ENCODE measurements at regions not wholly inside any gene's neighbourhood (a gene's known extent, or its start where the extent isn't known, plus 50 kb on each side); places are given as distances from the start of the nearest gene placed in this dataset.
"Not testable (repeated sequence)": the region's sequence is repeated elsewhere in the genome, so short reads cannot be mapped to it uniquely, and the experiment has no call there.

DNA sequence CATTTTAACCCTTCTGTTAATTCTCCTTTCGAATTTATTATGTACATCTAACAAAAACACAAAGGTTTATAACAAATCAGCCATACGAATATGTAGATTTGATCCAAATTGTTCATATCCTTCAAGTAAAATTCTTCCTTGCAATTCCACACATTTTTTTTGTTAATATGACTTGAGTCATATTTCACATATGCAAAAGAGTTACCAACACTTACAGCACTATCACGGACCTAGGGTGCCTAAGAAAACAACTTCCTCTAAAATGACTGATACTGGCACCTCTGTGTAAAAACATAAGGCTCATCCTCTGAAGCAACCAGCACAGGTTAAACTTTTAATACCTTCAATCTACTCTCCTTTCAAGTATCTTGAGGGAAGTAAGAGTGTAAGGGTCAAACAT is 451.8 kb downstream of the SEMA3D start:
- Histone ChIP-seq H3K4me2 (no peak overlapping the region), H3K27me3 (no peaks in the 10 kb centered on the region), H2AFZ (no peak overlapping the region), H3K79me2 (no peaks in the 10 kb centered on the region), H3K36me3 (replicated peaks; ENCODE audit: insufficient read depth, low read depth) (no peaks in the 10 kb centered on the region), H4K20me1 (ENCODE audit: insufficient read depth, poor library complexity, severe bottlenecking) (no peaks in the 10 kb centered on the region), H3K27ac (no peak overlapping the region), H3K9me2 (replicated peaks; ENCODE audit: insufficient read depth) (no peaks in the 10 kb centered on the region), H3K9me3 (ENCODE audit: low read depth) (no peaks in the 10 kb centered on the region), H3K4me3 (no peak overlapping the region), H3K4me1 (ENCODE audit: insufficient read depth) (no peaks in the 10 kb centered on the region)
- TF ChIP-seq EZH2phosphoT487 (IDR thresholded peaks at IDR 0.05; ENCODE audit: low read depth, severe bottlenecking, unreplicated experiment): no peak
- TF ChIP-seq, protein P1, sequence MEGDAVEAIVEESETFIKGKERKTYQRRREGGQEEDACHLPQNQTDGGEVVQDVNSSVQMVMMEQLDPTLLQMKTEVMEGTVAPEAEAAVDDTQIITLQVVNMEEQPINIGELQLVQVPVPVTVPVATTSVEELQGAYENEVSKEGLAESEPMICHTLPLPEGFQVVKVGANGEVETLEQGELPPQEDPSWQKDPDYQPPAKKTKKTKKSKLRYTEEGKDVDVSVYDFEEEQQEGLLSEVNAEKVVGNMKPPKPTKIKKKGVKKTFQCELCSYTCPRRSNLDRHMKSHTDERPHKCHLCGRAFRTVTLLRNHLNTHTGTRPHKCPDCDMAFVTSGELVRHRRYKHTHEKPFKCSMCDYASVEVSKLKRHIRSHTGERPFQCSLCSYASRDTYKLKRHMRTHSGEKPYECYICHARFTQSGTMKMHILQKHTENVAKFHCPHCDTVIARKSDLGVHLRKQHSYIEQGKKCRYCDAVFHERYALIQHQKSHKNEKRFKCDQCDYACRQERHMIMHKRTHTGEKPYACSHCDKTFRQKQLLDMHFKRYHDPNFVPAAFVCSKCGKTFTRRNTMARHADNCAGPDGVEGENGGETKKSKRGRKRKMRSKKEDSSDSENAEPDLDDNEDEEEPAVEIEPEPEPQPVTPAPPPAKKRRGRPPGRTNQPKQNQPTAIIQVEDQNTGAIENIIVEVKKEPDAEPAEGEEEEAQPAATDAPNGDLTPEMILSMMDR (IDR thresholded peaks at IDR 0.05; ENCODE audit: poor library complexity): no peak
- no peak for TF ChIP-seq EZH2 (IDR thresholded peaks at IDR 0.05; ENCODE audit: borderline replicate concordance)
- 79% methylated on average over 3 of the region's 3 CpGs for WGBS (ENCODE audit: low lambda C conversion rate, missing lambda C conversion rate)
- no peak for DNase-seq (ENCODE audit: low spot score)

DNA sequence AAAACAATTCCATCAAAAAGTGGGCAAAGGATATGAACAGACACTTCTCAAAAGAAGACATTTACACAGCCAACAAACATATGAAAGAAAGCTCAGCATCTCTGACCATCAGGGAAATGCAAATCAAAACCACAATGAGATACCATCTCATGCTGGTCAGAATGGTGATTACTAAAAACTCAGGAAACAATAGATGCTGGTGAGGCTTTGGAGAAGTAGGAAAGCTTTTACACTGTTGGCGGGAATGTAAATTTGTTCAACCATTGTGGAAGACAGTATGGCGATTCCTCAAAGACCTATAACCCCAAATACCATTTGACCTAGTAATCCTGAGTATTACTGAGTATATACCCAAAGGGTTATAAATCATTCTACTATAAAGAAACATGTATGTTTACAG is 452.9 kb downstream of the SEMA3D start:
- not testable (repeated sequence) for DNase-seq (ENCODE audit: low spot score)
- 90% methylated on average over 2 of the region's 2 CpGs for WGBS (ENCODE audit: low lambda C conversion rate, missing lambda C conversion rate)

DNA sequence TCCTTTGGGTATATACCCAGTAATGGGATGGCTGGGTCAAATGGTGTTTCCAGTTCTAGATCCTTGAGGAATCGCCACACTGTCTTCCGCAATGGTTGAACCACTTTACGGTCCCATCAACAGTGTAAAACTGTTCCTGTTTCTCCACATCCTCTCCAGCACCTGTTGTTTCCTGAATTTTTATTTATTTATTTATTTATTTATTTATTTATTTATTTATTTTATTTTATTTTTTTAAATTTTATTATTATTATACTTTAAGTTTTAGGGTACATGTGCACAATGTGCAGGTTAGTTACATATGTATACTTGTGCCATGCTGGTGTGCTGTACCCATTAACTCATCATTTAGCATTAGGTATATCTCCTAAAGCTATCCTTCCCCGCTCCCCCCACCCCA is 456.0 kb downstream of the SEMA3D start:
- H4K20me1 ChIP-seq (ENCODE audit: insufficient read depth, poor library complexity, severe bottlenecking); DNase-seq (ENCODE audit: low spot score); H3K4me1 ChIP-seq (ENCODE audit: insufficient read depth); H3K4me2 ChIP-seq; H3K9me2 ChIP-seq (replicated peaks; ENCODE audit: insufficient read depth); H2AFZ ChIP-seq; H3K79me2 ChIP-seq; H3K36me3 ChIP-seq (replicated peaks; ENCODE audit: insufficient read depth, low read depth); H3K9me3 ChIP-seq (ENCODE audit: low read depth); H3K27ac ChIP-seq; H3K27me3 ChIP-seq; H3K4me3 ChIP-seq: not testable (repeated sequence)
- WGBS (ENCODE audit: low lambda C conversion rate, missing lambda C conversion rate): 85% methylated on average over 4 of the region's 4 CpGs

More for the DNA sequence above, 452.9 kb downstream of the SEMA3D start:
- H3K36me3 ChIP-seq (replicated peaks; ENCODE audit: insufficient read depth, low read depth); H3K27me3 ChIP-seq; H3K9me3 ChIP-seq (ENCODE audit: low read depth); H3K4me2 ChIP-seq; H3K4me3 ChIP-seq; H3K27ac ChIP-seq; H4K20me1 ChIP-seq (ENCODE audit: insufficient read depth, poor library complexity, severe bottlenecking); H3K4me1 ChIP-seq (ENCODE audit: insufficient read depth); H3K9me2 ChIP-seq (replicated peaks; ENCODE audit: insufficient read depth); H2AFZ ChIP-seq; H3K79me2 ChIP-seq: not testable (repeated sequence)

DNA sequence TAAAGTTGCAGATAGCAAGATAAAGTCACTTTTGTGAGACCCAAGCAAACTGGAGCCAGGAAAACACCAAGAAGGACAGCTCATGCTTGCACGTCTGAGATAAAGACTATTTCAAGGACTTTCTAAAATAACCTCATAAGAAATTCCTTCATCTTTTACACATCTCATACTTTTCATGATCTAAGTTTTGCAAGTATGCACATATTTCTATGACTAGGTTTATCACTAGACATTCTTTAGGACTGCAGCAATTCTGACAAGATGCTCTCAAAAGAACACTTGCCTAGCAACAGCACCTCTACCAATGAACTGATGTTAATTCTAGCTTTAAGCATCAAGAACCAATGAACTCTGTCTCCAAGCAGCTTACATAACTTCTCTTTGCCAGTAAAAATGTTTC is 457.6 kb downstream of the SEMA3D start:
- Histone ChIP-seq H3K9me3 (ENCODE audit: low read depth) (no peaks in the 10 kb centered on the region), H3K79me2 (no peaks in the 10 kb centered on the region), H3K4me2 (no peak overlapping the region), H3K4me1 (ENCODE audit: insufficient read depth) (no peaks in the 10 kb centered on the region), H3K27ac (no peak overlapping the region), H4K20me1 (ENCODE audit: insufficient read depth, poor library complexity, severe bottlenecking) (no peaks in the 10 kb centered on the region), H3K27me3 (no peaks in the 10 kb centered on the region), H2AFZ (no peak overlapping the region), H3K9me2 (replicated peaks; ENCODE audit: insufficient read depth) (no peaks in the 10 kb centered on the region), H3K36me3 (replicated peaks; ENCODE audit: insufficient read depth, low read depth) (no peaks in the 10 kb centered on the region), H3K4me3 (no peak overlapping the region)
- no peak for DNase-seq (ENCODE audit: low spot score)
- TF ChIP-seq, protein P1 (IDR thresholded peaks at IDR 0.05; ENCODE audit: poor library complexity): no peak
- TF ChIP-seq EZH2 (IDR thresholded peaks at IDR 0.05; ENCODE audit: borderline replicate concordance): no peak
- no peak for TF ChIP-seq EZH2phosphoT487 (IDR thresholded peaks at IDR 0.05; ENCODE audit: low read depth, severe bottlenecking, unreplicated experiment)
- WGBS (ENCODE audit: low lambda C conversion rate, missing lambda C conversion rate): 56% methylated on average over 1 of the region's 1 CpG

DNA sequence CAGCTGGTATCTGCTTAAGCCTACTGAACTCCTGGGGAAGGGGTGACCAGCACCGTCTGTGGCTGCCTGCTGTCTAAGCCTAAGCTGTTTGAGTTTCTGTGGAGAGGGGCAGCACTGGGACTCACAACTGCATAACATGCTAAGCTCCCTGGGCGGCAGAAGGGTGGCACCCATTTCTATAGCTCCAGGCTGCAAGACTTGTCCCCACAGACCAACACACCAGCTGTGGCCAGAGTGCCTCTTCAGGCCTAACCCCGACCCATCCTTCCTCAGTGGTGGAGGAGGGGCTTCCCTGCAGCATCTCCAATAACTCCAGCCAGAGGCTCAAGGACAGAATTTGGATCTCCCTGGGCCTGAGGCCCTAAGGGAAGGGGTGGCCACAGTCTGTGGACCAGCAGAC is 464.1 kb downstream of the SEMA3D start:
- no peak for DNase-seq (ENCODE audit: low spot score)
- no peak overlapping the region for H3K4me3 ChIP-seq
- H4K20me1 ChIP-seq (ENCODE audit: insufficient read depth, poor library complexity, severe bottlenecking): no peaks in the 10 kb centered on the region
- H3K9me2 ChIP-seq (replicated peaks; ENCODE audit: insufficient read depth): no peaks in the 10 kb centered on the region
- WGBS (ENCODE audit: low lambda C conversion rate, missing lambda C conversion rate): 91% methylated on average over 3 of the region's 3 CpGs
- H3K4me2 ChIP-seq: no peak overlapping the region
- no peak overlapping the region for H3K27ac ChIP-seq
- no peaks in the 10 kb centered on the region for H3K36me3 ChIP-seq (replicated peaks; ENCODE audit: insufficient read depth, low read depth)
- H3K27me3 ChIP-seq: no peaks in the 10 kb centered on the region
- H3K4me1 ChIP-seq (ENCODE audit: insufficient read depth): no peaks in the 10 kb centered on the region
- no peaks in the 10 kb centered on the region for H3K9me3 ChIP-seq (ENCODE audit: low read depth)
- no peaks in the 10 kb centered on the region for H3K79me2 ChIP-seq
- H2AFZ ChIP-seq: no peak overlapping the region
- no peak for TF ChIP-seq EZH2 (IDR thresholded peaks at IDR 0.05; ENCODE audit: borderline replicate concordance)
- TF ChIP-seq EZH2phosphoT487 (IDR thresholded peaks at IDR 0.05; ENCODE audit: low read depth, severe bottlenecking, unreplicated experiment): no peak
- TF ChIP-seq, protein P1 (IDR thresholded peaks at IDR 0.05; ENCODE audit: poor library complexity): no peak
